Sigmoid colon (tissue), 6 donors: ENCODE measurements at regions not wholly inside any gene's neighbourhood (a gene's known extent, or its start where the extent isn't known, plus 50 kb on each side); places are given as distances from the start of the nearest gene placed in this dataset.

Experiments
- DNase-seq: peaks from one replicate; pipeline ENCODE4 v3.0.0-alpha.2; 2019
- H3K27ac ChIP-seq, 4 donors: fragments of 200-600 bp; sonication (generic); one replicate each; pipeline ENCODE4 v1.5.1; 2016 to 2019; ENCODE audit warnings: mild to moderate bottlenecking in 1 of 4
- H3K27me3 ChIP-seq, 3 donors: fragments of 200-600 bp; sonication (generic); one replicate each; pipeline ENCODE4 v1.5.1; 2019; ENCODE audit warnings: mild to moderate bottlenecking in 1 of 3
- H3K36me3 ChIP-seq, 4 donors: fragments of 200-600 bp; sonication (generic); one replicate each; pipeline ENCODE4 v1.5.1; 2016 to 2019
- H3K4me1 ChIP-seq, 4 donors: fragments of 200-600 bp; sonication (generic); one replicate each; pipeline ENCODE4 v1.5.1; 2017 to 2019
- H3K4me3 ChIP-seq, 4 donors: fragments of 200-600 bp; sonication (generic); one replicate each; pipeline ENCODE4 v1.5.1; 2017 to 2019; ENCODE audit warnings: mild to moderate bottlenecking in 2 of 4, moderate library complexity in 1 of 4
- H3K9me3 ChIP-seq, 4 donors: fragments of 200-600 bp in 3 of 4; sonication (generic) in 3 of 4; one replicate each; pipeline versions ENCODE4 v1.5.1 to v1.6.1; 2013 to 2019
- EP300 ChIP-seq, 4 donors: sonication (generic); formaldehyde crosslinking; IDR thresholded peaks; one replicate each; pipeline ENCODE4 v1.6.1; 2017; ENCODE audit warnings: antibody characterized with exemption in 4 of 4
- POLR2A ChIP-seq, 2 donors: fragments of 450-650 bp; IDR thresholded peaks; one replicate each; pipeline ENCODE4 v1.6.1; 2016; ENCODE audit warnings: antibody characterized with exemption in 2 of 2, mild to moderate bottlenecking in 2 of 2, moderate library complexity in 2 of 2
- POLR2AphosphoS5 ChIP-seq, 4 donors: sonication (generic); formaldehyde crosslinking; IDR thresholded peaks; one replicate each; pipeline ENCODE4 v1.6.1; 2017; ENCODE audit warnings: antibody characterized with exemption in 4 of 4
- WGBS, 2 donors: extraction: QIAGEN DNeasy Blood & Tissue Kit; methylation state at CpG; one replicate each; pipeline ENCODE4 v1.1.7; 2013; 5-methylcytosine and 5-hydroxymethylcytosine counted together
- intact Hi-C: fragments of 100-400 bp; cut with DNase I; formaldehyde crosslinking; loops from one replicate; pipeline ENCODE4 v1.15.1; 2023
- TF ChIP-seq, protein P1 (sequence below), 4 experiments: fragments of 450-650 bp in 3 of 4; fragments of 200-600 bp in 1 of 4; IDR thresholded peaks; one replicate each; pipeline ENCODE4 v1.5.1; 2016 to 2019; ENCODE audit warnings: antibody characterized with exemption in 4 of 4, mild to moderate bottlenecking in 3 of 4, moderate library complexity in 2 of 4
- donor health status: healthy with polysubstance abuse.
- donor health status: healthy.

DNA sequence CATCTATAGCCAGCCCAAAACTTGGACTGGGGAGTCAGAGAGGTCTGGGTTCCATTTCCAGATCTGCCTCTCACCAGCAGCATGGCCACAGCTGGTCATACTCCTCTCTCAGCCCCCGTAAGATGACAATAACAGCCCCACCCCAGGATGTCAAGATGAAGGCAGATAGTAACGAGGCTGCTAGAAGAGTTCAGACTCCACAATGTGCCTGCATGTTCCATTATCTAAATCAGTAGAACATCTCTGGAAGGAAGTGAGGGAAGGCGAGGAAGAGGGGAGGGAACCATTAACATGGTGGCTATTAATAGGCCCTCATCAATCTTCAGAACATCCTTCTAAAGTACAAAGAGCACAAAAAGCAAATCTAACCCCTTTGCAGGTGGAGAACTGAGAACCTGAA is 98.0 kb upstream of the KCNG1 start:
- 36 to 62% methylated on average over 3 of the region's 3 CpGs for WGBS, 2 donors
- Histone ChIP-seq H3K27ac (peak overlapping the region in 2 of 4 donors; percentile 20 to 22), H3K36me3 (no peaks in the 10 kb centered on the region), H3K4me1 (peaks cover 0 to 65% (median 46%) of the 10 kb centered on the region in 4 donors), H3K27me3 (peaks cover 0 to 28% (median 0%) of the 10 kb centered on the region in 3 donors), H3K9me3 (no peaks in the 10 kb centered on the region), H3K4me3 (no peak overlapping the region)
- DNase-seq: no peak
- intact Hi-C loops: no loop called here
- TF ChIP-seq, protein P1, sequence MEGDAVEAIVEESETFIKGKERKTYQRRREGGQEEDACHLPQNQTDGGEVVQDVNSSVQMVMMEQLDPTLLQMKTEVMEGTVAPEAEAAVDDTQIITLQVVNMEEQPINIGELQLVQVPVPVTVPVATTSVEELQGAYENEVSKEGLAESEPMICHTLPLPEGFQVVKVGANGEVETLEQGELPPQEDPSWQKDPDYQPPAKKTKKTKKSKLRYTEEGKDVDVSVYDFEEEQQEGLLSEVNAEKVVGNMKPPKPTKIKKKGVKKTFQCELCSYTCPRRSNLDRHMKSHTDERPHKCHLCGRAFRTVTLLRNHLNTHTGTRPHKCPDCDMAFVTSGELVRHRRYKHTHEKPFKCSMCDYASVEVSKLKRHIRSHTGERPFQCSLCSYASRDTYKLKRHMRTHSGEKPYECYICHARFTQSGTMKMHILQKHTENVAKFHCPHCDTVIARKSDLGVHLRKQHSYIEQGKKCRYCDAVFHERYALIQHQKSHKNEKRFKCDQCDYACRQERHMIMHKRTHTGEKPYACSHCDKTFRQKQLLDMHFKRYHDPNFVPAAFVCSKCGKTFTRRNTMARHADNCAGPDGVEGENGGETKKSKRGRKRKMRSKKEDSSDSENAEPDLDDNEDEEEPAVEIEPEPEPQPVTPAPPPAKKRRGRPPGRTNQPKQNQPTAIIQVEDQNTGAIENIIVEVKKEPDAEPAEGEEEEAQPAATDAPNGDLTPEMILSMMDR (IDR thresholded peaks at IDR 0.05): no peak
- TF ChIP-seq EP300 (IDR thresholded peaks at IDR 0.05): peak in 1 of 4 donors; percentile 11

DNA sequence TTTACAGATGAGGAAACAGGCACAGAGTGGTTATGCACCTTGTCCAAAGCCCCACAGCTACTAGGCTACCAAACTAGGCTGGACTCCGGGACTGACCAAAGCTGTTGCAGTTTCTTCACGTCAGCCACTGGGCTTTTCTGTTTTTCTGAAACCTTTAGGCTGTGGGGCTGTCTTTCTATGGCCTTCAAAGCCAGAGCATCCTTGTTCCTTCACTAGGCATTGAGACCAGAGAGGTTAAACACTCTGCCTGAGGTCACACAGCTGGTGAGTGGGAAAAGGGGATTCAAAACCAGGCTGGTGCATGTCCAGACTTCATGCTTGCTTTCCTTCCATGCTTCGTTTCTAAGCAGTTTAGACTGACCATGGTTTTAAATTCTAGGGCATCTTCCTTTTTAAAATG is 97.5 kb upstream of the KCNG1 start:
- peak overlapping the region in 2 of 4 donors; percentile 20 to 22 for H3K27ac ChIP-seq
- H3K36me3 ChIP-seq: no peaks in the 10 kb centered on the region
- WGBS, 2 donors: 80 to 87% methylated on average over 3 of the region's 3 CpGs
- intact Hi-C loops: no loop called here
- H3K4me3 ChIP-seq: no peak overlapping the region
- H3K4me1 ChIP-seq: peaks cover 0 to 61% (median 42%) of the 10 kb centered on the region in 4 donors
- TF ChIP-seq EP300 (IDR thresholded peaks at IDR 0.05) (no peak), POLR2A (IDR thresholded peaks at IDR 0.05) (no peak), POLR2AphosphoS5 (IDR thresholded peaks at IDR 0.05) (no peak)
- TF ChIP-seq, protein P1 (IDR thresholded peaks at IDR 0.05): no peak
- no peak for DNase-seq
- peaks cover 0 to 32% (median 0%) of the 10 kb centered on the region in 3 donors for H3K27me3 ChIP-seq
- no peaks in the 10 kb centered on the region for H3K9me3 ChIP-seq

DNA sequence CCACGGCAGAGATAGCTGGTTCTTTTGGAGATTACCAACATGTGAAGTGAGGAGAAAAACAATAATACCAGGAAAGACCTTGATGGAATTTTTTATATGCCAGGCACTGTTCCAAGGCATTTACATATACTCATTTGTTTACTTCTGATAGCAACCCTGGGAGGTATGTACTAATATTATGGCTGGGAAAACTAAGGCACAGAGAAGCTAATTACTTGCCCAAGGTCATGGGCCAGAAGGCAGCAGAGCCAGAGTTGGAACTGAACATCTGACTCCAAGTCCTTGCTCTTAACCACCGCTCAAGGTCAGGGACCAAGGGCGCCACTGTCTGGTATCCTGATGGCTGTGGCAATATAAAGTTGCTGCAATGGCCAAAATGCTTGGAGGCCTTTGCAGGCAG is 97.0 kb upstream of the KCNG1 start:
- TF ChIP-seq POLR2A (IDR thresholded peaks at IDR 0.05): no peak
- TF ChIP-seq, protein P1 (IDR thresholded peaks at IDR 0.05): no peak
- intact Hi-C loops: no loop called here
- H3K27ac ChIP-seq: no peak overlapping the region
- WGBS, 2 donors: 68 to 88% methylated on average over 3 of the region's 3 CpGs
- no peak overlapping the region for H3K4me3 ChIP-seq
- H3K27me3 ChIP-seq: peaks cover 0 to 38% (median 3%) of the 10 kb centered on the region in 3 donors
- no peaks in the 10 kb centered on the region for H3K9me3 ChIP-seq
- H3K4me1 ChIP-seq: peaks cover 0 to 56% (median 37%) of the 10 kb centered on the region in 4 donors
- no peak for DNase-seq
- no peaks in the 10 kb centered on the region for H3K36me3 ChIP-seq

DNA sequence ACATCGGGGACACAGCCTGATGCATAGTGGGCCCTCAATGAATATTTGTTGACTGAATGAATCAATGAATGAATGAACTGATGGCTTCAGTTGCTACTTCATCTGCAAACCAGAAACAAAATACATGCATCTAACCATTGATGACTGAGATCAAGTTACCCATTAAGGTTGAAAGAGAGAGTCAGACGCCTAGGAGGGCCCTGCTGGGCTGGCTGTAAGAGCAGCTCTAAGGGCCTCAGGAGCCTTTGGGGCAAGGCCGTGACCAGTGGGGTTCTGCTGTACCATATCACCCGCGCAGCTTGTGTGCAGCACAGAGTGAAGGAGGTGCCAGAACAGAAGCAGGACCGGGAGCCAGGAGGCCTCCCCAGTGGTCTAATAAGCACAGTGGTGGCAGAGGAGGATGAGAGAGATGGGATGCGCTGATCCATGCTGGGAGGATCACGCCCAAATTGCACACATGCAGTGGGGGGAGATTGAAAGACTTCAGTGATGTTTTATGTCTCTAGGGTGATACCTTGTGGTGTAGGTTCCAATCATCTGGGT is 96.1 kb upstream of the KCNG1 start:
- Histone ChIP-seq H3K4me3 (no peak overlapping the region), H3K27me3 (peaks cover 0 to 45% (median 3%) of the 10 kb centered on the region in 3 donors), H3K27ac (no peak overlapping the region), H3K9me3 (no peaks in the 10 kb centered on the region), H3K36me3 (no peaks in the 10 kb centered on the region), H3K4me1 (peaks cover 0 to 48% (median 36%) of the 10 kb centered on the region in 4 donors)
- intact Hi-C loops: no loop called here
- no peak for DNase-seq
- TF ChIP-seq POLR2A (IDR thresholded peaks at IDR 0.05): no peak
- no peak for TF ChIP-seq POLR2AphosphoS5 (IDR thresholded peaks at IDR 0.05)
- TF ChIP-seq, protein P1 (IDR thresholded peaks at IDR 0.05): no peak
- TF ChIP-seq EP300 (IDR thresholded peaks at IDR 0.05): no peak
- 91 to 93% methylated on average over 8 of the region's 8 CpGs for WGBS, 2 donors

DNA sequence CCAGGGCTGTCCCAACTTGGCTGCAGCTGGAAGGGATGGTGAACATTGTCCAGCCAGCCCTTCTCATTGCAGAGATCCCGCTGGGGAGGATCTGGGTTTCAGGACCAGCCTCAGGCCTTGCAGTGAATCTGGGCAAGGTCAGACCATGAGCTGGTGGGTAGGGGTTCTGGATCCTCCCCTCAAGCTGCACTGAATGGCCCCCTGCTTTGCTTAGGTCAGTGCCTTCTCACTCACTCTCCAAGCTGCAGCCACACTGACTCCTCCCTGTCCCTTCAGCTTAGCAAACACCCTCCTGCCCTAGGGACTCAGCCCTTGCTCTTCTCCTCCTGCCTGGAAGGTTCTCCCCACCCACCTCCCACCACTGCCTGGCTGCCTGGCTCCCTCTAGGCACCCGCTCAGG is 95.3 kb upstream of the KCNG1 start:
- no peak overlapping the region for H3K4me3 ChIP-seq
- no peaks in the 10 kb centered on the region for H3K9me3 ChIP-seq
- H3K4me1 ChIP-seq: peaks cover 0 to 41% (median 34%) of the 10 kb centered on the region in 4 donors
- TF ChIP-seq EP300 (IDR thresholded peaks at IDR 0.05) (no peak), POLR2AphosphoS5 (IDR thresholded peaks at IDR 0.05) (no peak), POLR2A (IDR thresholded peaks at IDR 0.05) (no peak)
- TF ChIP-seq, protein P1 (IDR thresholded peaks at IDR 0.05): no peak
- intact Hi-C loops: no loop called here
- H3K27me3 ChIP-seq: peaks cover 0 to 54% (median 3%) of the 10 kb centered on the region in 3 donors
- WGBS, 2 donors: 83 to 90% methylated on average over 2 of the region's 2 CpGs
- H3K36me3 ChIP-seq: no peaks in the 10 kb centered on the region
- DNase-seq: no peak
- H3K27ac ChIP-seq: no peak overlapping the region
